ENCODE measurements at regions not wholly inside any gene's neighbourhood (a gene's known extent, or its start where the extent isn't known, plus 50 kb on each side); places are given as distances from the start of the nearest gene placed in this dataset.

- DNase-seq (ENCODE audit: low read depth) = no peak
- H3K4me3 ChIP-seq (ENCODE audit: low read depth, low read length) = no peak overlapping the region
- TF ChIP-seq, protein P1, sequence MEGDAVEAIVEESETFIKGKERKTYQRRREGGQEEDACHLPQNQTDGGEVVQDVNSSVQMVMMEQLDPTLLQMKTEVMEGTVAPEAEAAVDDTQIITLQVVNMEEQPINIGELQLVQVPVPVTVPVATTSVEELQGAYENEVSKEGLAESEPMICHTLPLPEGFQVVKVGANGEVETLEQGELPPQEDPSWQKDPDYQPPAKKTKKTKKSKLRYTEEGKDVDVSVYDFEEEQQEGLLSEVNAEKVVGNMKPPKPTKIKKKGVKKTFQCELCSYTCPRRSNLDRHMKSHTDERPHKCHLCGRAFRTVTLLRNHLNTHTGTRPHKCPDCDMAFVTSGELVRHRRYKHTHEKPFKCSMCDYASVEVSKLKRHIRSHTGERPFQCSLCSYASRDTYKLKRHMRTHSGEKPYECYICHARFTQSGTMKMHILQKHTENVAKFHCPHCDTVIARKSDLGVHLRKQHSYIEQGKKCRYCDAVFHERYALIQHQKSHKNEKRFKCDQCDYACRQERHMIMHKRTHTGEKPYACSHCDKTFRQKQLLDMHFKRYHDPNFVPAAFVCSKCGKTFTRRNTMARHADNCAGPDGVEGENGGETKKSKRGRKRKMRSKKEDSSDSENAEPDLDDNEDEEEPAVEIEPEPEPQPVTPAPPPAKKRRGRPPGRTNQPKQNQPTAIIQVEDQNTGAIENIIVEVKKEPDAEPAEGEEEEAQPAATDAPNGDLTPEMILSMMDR (IDR thresholded peaks at IDR 0.05; ENCODE audit: control insufficient read depth, extremely low read depth, insufficient read depth) = no peak
Measured at GRCh38 chr7:68564306-68565135, 1033.8 kb upstream of the AUTS2 start.

DNA sequence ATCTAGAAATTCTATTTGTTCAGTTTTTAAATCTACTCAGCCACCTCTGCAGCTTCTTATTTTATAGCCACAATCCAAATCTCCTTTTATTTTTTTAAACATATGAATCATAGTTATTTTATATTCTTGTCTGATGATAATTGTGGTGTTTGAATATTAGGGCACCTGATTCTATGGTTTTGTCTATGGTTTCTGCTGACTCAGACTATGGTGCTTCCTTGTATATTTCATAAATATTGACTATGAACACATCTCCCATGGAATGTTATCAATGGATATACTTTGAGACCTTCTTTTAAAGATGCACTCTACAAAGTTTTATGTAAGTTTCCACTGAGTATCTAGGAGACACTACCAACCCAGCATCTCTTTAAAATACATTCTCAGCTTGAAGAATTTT is 1027.0 kb upstream of the AUTS2 start:
- no peak for DNase-seq (ENCODE audit: low read depth)
- TF ChIP-seq, protein P1 (IDR thresholded peaks at IDR 0.05; ENCODE audit: control insufficient read depth, extremely low read depth, insufficient read depth) = no peak
- H3K4me3 ChIP-seq (ENCODE audit: low read depth, low read length) = no peak overlapping the region

DNA sequence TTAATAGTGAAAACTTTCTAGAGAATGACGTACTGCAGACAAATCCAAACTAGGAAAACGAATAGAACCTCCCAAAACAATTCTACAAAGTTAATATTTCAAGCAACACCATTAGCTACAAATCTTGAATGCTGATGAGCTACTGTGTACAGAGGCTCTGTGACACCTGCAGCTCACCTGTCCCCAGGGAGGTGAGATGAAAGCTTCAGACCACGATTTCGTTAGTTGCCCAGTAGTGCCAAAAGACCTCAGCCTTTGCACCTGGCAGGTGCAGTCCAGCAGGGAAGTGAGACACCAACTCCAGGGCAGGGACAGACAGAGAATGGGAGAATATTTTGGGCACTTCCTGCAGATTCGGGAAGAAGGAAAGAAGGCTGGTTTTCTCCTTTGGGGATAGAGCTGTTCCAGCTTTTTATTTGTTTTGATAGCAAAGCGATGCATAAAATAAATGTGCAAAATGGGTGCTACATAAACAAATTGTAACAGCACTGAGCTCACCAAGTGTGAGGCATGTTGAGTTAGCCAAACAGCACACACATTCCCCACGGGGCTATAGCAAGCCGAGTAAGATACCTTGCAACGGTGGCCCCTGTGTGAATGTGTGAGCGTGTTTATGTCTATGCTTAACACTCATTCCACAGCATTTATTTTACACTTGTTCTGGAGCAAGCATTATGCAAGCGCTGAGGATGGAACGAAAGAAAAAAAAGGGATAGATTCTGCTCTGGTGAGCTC is 1024.8 kb upstream of the AUTS2 start:
- no peak for DNase-seq (ENCODE audit: low read depth)
- TF ChIP-seq, protein P1 (IDR thresholded peaks at IDR 0.05; ENCODE audit: control insufficient read depth, extremely low read depth, insufficient read depth) = no peak
- no peak overlapping the region for H3K4me3 ChIP-seq (ENCODE audit: low read depth, low read length)

GRCh38 chr7:68576366-68576765 is 1021.9 kb upstream of the AUTS2 start:
- TF ChIP-seq, protein P1 (IDR thresholded peaks at IDR 0.05; ENCODE audit: control insufficient read depth, extremely low read depth, insufficient read depth) = no peak
- no peak overlapping the region for H3K4me3 ChIP-seq (ENCODE audit: low read depth, low read length)
- no peak for DNase-seq (ENCODE audit: low read depth)

DNA sequence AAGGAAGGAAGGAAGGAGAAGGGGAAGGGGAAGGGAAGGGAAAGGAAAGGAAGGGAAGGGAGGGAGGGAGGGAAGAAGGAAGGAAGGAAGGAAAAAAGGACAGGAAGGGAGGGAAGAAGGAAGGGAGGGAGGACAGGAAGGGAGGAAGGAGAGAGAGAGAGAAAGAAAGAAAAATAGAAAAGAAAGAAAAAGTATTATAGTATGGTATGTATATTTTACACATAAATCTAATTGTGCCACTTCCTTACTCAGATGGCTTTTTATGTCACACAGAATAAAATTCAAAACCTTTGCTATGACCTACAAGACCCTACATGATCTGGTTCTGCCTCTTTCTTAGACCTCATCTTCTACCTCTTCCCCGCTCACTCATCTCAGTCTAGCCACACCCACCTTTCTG is 1016.9 kb upstream of the AUTS2 start:
- H3K4me3 ChIP-seq (ENCODE audit: low read depth, low read length) = no peak overlapping the region
- DNase-seq (ENCODE audit: low read depth) = no peak
- TF ChIP-seq, protein P1 (IDR thresholded peaks at IDR 0.05; ENCODE audit: control insufficient read depth, extremely low read depth, insufficient read depth) = no peak

DNA sequence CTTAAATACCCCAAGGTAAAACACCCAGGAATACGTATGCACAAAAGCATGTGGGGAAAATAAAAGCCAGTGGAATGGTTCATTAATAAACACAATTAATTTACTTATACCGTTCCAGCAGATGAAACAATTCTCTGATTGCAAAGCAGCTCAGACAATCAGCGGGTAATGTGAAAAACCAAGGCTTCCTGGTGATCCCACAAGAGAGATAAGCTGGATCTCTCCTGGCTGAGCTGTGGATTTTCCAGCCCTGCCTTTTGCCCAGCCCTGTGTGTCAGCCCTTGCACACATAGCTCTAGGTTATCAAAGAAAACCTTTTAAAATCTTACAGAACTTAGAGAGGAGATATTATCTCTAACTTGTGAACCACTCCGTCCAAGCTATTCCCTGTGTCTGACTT is 1010.7 kb upstream of the AUTS2 start:
- TF ChIP-seq, protein P1 (IDR thresholded peaks at IDR 0.05; ENCODE audit: control insufficient read depth, extremely low read depth, insufficient read depth) = no peak
- DNase-seq (ENCODE audit: low read depth) = no peak

More for the DNA sequence above, 1010.7 kb upstream of the AUTS2 start:
- H3K4me3 ChIP-seq (ENCODE audit: low read depth, low read length) = no peak overlapping the region

All from LNCaP clone FGC (cell line).